WERI-Rb-1 (cell line): ENCODE measurements at regions not wholly inside any gene's neighbourhood (a gene's known extent, or its start where the extent isn't known, plus 50 kb on each side); places are given as distances from the start of the nearest gene placed in this dataset.

Experiments
- DNase-seq: peaks from one replicate; pipeline ENCODE4 v3.0.0-alpha.2; 2020
- H3K27ac ChIP-seq: fragments of 250-450 bp; sonication (Bioruptor Pico); 2 replicates; pipeline ENCODE4 v1.5.1; 2020; ENCODE audit warnings: mild to moderate bottlenecking, moderate library complexity
- H3K27me3 ChIP-seq: fragments of 250-450 bp; sonication (Bioruptor Pico); 2 replicates; pipeline ENCODE4 v1.5.1; 2021; ENCODE audit warnings: mild to moderate bottlenecking, low read depth, moderate library complexity; ENCODE audit not compliant: insufficient read depth, severe bottlenecking
- H3K36me3 ChIP-seq: fragments of 250-450 bp; sonication (Bioruptor Pico); 2 replicates; pipeline ENCODE4 v1.5.1; 2020; ENCODE audit warnings: mild to moderate bottlenecking, moderate library complexity
- H3K4me3 ChIP-seq: 2 replicates; pipeline ENCODE4 v1.5.1; 2011; ENCODE audit warnings: low read depth, mild to moderate bottlenecking, control low read depth, low read length
- H3K9me3 ChIP-seq: fragments of 250-450 bp; sonication (Bioruptor Pico); 2 replicates; pipeline ENCODE4 v1.5.1; 2021; ENCODE audit warnings: mild to moderate bottlenecking, moderate library complexity; ENCODE audit not compliant: severe bottlenecking
- TF ChIP-seq, protein P1 (sequence below): IDR thresholded peaks from 2 replicates; pipeline ENCODE4 v1.5.1; 2011; ENCODE audit warnings: low read depth, mild to moderate bottlenecking, control low read depth, inconsistent platforms, low read length

DNA sequence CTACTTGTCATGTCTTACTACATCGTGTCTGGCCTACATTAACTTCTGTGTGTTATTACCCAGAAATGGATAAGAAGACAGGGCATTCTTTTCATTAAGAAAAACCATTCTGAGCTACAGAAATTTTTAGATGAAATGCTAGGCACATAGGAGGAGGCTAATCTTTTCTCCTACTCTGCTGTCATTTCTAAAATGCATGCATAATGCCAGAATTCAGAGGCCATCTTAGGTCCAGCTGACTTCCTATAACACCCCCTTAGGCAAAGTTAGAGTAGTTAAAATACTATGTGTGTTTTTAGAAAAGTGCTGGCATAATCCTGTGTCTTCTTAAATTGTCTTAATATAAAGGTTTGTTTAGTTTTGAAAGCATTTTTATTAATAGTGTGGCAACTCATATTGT is 352.6 kb downstream of the CSNK1G3 start:
- no peak overlapping the region for H3K27ac ChIP-seq
- no peak for DNase-seq
- H3K36me3 ChIP-seq, result no peaks in the 10 kb centered on the region
- TF ChIP-seq, protein P1, sequence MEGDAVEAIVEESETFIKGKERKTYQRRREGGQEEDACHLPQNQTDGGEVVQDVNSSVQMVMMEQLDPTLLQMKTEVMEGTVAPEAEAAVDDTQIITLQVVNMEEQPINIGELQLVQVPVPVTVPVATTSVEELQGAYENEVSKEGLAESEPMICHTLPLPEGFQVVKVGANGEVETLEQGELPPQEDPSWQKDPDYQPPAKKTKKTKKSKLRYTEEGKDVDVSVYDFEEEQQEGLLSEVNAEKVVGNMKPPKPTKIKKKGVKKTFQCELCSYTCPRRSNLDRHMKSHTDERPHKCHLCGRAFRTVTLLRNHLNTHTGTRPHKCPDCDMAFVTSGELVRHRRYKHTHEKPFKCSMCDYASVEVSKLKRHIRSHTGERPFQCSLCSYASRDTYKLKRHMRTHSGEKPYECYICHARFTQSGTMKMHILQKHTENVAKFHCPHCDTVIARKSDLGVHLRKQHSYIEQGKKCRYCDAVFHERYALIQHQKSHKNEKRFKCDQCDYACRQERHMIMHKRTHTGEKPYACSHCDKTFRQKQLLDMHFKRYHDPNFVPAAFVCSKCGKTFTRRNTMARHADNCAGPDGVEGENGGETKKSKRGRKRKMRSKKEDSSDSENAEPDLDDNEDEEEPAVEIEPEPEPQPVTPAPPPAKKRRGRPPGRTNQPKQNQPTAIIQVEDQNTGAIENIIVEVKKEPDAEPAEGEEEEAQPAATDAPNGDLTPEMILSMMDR, result no peak
- no peaks in the 10 kb centered on the region for H3K27me3 ChIP-seq
- H3K9me3 ChIP-seq, result no peaks in the 10 kb centered on the region
- no peak overlapping the region for H3K4me3 ChIP-seq

DNA sequence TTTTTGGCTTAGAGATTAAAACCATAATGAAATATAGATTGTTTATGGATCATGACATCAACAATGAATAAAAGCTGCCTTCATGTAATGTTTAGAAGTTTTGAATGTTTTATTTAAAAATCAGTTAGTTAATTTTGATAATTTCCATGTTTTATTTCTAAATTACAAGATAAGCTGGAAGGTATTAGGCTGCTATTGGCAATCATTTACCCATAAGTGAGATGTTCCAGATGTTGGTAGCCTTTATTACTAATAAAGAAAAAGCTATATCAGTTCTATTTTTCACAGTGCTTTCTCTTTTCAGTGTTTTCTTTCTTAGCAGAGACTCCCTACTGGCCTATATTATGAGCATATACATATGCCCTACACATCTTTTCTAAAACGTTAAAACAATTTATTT is 347.0 kb downstream of the CSNK1G3 start:
- Histone ChIP-seq H3K9me3 (no peaks in the 10 kb centered on the region), H3K27me3 (no peaks in the 10 kb centered on the region)

DNA sequence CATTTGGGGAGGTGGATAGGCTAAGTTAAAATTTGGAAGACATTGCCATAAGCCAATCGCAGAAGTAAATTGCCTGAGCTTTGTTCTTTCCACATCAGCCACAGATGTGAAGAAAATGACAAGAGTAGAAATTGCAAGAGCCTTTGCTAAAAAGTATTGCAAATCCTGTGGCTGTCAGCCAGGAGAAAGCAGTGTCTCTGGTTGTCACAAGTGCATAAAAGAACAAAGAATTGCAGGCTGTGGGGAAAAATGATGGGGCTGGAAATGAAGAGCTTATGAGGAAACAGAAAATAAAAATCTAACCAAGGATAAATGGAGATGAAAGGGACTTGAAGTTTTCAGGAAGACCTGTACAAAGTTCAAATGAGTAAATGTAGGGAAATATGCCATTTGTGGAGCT is 344.8 kb downstream of the CSNK1G3 start:
- H3K27me3 ChIP-seq, result no peaks in the 10 kb centered on the region
- H3K4me3 ChIP-seq, result no peak overlapping the region
- no peaks in the 10 kb centered on the region for H3K36me3 ChIP-seq
- DNase-seq, result no peak
- TF ChIP-seq, protein P1, result no peak
- H3K9me3 ChIP-seq, result no peaks in the 10 kb centered on the region
- H3K27ac ChIP-seq, result no peak overlapping the region

More for the DNA sequence above, 347.0 kb downstream of the CSNK1G3 start:
- H3K27ac ChIP-seq, result no peak overlapping the region
- no peak overlapping the region for H3K4me3 ChIP-seq
- no peak for DNase-seq
- H3K36me3 ChIP-seq, result no peaks in the 10 kb centered on the region
- TF ChIP-seq, protein P1, result no peak

DNA sequence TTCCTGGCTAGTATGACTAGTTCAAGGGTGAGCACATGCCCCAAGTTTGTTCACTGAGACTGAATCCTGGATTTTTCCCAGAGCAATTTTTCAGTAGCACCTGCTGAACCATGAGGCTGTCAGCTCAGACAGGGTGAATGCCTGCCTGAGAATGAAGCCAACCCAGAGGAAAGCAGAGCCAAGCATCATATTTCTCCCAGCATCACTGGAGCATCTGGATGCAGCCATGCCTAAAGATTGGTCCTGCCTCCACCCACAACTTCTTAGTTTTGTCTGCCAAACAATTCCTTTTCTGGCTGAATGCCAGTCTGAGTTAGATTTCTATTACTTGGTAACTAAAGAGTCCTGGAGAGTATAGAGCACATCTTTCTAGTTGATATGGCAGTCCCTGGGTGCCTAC is 343.6 kb downstream of the CSNK1G3 start:
- no peak for DNase-seq
- no peaks in the 10 kb centered on the region for H3K27me3 ChIP-seq
- H3K9me3 ChIP-seq, result no peaks in the 10 kb centered on the region
- H3K4me3 ChIP-seq, result no peak overlapping the region
- H3K27ac ChIP-seq, result no peak overlapping the region
- no peaks in the 10 kb centered on the region for H3K36me3 ChIP-seq
- TF ChIP-seq, protein P1, result no peak

DNA sequence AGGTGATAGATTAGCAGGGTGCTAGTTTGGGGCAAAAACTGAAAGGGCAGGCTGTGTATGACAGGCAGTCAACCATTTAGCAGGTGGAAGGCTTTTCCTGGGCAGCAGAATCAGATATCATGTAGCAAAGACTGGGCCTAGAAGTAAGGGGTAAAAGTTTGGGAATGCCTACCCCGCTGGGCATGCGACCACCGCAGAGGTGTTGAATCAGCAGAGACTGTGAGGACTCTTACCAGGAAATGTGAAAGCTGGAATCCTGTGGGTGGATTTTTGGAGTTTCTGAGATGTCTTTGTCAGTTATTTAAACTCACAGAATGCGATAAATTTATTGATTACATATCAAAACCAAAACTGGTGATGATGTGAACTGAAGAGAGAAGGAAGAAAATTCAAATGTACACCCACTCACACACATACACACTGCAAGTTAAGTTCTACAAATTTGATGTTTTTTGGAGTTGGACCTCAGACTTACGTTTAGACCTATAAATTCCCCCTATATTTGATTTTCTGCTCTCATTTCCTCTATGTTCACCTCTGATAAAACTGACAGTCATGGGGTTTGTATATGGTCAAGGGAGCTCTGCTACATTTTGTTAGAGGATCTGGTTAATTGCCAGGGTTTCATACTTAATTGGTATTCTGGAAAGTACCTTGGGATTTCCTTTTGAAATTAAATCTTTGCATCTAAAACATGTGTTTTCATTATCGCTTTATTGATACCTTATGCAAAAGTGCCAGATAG is 333.6 kb downstream of the CSNK1G3 start:
- no peak for DNase-seq
- H3K9me3 ChIP-seq, result no peaks in the 10 kb centered on the region
- no peak overlapping the region for H3K27ac ChIP-seq
- TF ChIP-seq, protein P1, result no peak
- H3K4me3 ChIP-seq, result no peak overlapping the region
- no peaks in the 10 kb centered on the region for H3K36me3 ChIP-seq
- no peaks in the 10 kb centered on the region for H3K27me3 ChIP-seq

DNA sequence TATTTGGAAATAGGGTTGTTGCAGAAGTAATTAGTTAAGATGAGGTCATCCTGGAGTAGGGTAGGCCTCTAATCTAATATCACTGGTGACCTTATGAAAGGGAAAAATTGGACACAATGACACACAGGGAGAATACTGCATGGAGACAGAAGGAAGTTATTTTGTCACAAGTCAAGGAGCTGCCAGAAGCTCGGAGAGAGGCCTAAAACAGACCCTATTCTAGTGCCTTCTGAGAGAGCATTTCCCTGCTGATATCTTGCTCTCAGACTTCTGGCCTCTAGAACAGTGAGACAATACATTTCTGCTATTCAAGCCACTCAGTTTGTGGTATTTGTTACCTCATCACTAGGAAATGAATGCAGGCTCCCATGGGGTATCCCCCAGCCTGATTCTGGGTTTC is 332.9 kb downstream of the CSNK1G3 start:
- TF ChIP-seq, protein P1, result no peak
- H3K4me3 ChIP-seq, result no peak overlapping the region
- H3K27ac ChIP-seq, result no peak overlapping the region
- no peak for DNase-seq
- H3K27me3 ChIP-seq, result no peaks in the 10 kb centered on the region
- no peaks in the 10 kb centered on the region for H3K9me3 ChIP-seq
- no peaks in the 10 kb centered on the region for H3K36me3 ChIP-seq
